ENCODE measurements at regions not wholly inside any gene's neighbourhood (a gene's known extent, or its start where the extent isn't known, plus 50 kb on each side); places are given as distances from the start of the nearest gene placed in this dataset.

DNA sequence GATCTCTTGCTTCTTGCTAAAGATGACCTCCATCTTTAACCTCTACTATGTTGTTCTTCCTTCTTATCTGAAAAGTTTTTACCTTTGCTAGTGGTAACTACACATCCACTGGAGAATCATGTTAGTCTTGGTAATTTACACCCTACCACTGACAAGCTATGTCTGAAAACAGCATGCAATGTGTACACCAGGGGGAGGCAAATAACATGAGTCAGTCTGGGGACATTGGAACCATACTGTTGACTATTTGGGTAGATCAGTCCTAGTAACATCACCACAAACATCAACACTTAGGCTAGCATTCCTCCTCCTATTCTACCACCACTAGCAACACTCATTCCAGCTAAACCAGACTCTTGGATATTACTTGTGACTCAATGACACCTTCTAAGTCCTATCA lies 549.0 kb downstream of the KCNT2 start:
- TF ChIP-seq, protein P1, sequence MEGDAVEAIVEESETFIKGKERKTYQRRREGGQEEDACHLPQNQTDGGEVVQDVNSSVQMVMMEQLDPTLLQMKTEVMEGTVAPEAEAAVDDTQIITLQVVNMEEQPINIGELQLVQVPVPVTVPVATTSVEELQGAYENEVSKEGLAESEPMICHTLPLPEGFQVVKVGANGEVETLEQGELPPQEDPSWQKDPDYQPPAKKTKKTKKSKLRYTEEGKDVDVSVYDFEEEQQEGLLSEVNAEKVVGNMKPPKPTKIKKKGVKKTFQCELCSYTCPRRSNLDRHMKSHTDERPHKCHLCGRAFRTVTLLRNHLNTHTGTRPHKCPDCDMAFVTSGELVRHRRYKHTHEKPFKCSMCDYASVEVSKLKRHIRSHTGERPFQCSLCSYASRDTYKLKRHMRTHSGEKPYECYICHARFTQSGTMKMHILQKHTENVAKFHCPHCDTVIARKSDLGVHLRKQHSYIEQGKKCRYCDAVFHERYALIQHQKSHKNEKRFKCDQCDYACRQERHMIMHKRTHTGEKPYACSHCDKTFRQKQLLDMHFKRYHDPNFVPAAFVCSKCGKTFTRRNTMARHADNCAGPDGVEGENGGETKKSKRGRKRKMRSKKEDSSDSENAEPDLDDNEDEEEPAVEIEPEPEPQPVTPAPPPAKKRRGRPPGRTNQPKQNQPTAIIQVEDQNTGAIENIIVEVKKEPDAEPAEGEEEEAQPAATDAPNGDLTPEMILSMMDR (IDR thresholded peaks at IDR 0.05; ENCODE audit: poor library complexity): no peak
- TF ChIP-seq EZH2 (IDR thresholded peaks at IDR 0.05; ENCODE audit: borderline replicate concordance): no peak
